H54 (cell line): ENCODE measurements at regions not wholly inside any gene's neighbourhood (a gene's known extent, or its start where the extent isn't known, plus 50 kb on each side); places are given as distances from the start of the nearest gene placed in this dataset.

Experiments
- DNase-seq: peaks from one replicate; pipeline ENCODE4 v3.0.0; 2011; ENCODE audit warnings: low spot score, mixed read lengths; ENCODE audit not compliant: insufficient read length
- FAIRE-seq: peaks from 3 replicates; lab custom pipeline; 2011; peaks lifted over from hg19 to GRCh38; lab: Jason Lieb, UNC
- POLR2A ChIP-seq: IDR thresholded peaks from 2 replicates; pipeline ENCODE4 v1.6.1; 2011; ENCODE audit warnings: low read depth, mild to moderate bottlenecking, low read length

DNA sequence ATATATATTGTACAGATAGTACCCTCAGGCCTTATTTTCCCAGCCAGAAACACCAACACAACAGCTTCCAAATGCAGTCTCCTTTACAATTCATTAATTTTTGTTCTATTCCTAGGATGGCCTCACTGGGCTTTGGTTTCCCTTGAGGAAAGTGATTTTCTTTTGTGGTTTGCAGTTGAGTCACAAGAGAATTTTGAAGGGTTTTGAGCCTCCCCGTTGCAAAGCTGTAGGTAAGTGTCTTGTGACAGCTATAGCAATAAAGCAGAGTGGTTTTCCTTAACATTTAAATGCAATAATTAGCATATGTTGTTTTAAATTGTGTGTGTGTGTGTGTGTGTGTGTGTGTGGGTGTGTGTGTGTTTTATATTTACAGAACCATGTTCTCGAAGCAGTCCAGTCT is 54.1 kb upstream of the WDR17 start:
- TF ChIP-seq POLR2A, result no peak
- DNase-seq (no peak), FAIRE-seq (no peak)

DNA sequence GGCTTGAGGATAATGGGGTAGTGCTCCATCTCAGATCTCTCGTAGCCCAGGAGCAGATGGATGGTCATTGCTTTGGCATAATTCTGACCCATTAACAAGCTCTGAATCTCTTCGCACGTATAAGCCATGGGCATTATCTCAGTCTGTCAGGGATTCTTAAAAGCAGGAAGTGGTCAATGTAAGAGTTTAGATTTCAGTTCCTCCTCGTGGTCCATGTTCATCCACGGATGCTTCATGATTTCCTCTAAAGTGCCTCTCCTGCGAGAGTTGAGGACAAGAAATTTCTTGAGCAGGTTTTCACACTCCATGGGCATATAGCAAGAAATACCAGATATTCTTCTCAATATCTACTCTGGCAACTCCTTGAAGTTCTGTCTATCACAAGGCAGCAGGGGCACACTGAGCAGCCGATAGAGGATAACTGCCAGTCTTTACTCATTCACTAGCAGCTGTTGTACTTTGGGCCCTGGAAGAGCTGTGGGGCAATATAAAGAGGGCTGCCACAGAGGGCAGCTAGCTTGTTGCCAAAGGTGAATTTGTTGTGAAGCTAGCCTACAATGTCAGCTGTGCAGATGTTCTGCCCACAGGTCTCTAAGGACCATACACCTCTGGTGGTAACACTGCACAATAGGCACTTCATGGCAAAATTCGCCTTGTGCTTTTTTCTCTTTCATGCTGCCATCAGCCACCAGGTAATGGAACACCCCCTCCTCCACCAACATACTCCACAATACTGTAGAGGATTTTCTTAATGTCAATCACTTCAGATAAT is 52.0 kb upstream of the WDR17 start:
- TF ChIP-seq POLR2A, result no peak

DNA sequence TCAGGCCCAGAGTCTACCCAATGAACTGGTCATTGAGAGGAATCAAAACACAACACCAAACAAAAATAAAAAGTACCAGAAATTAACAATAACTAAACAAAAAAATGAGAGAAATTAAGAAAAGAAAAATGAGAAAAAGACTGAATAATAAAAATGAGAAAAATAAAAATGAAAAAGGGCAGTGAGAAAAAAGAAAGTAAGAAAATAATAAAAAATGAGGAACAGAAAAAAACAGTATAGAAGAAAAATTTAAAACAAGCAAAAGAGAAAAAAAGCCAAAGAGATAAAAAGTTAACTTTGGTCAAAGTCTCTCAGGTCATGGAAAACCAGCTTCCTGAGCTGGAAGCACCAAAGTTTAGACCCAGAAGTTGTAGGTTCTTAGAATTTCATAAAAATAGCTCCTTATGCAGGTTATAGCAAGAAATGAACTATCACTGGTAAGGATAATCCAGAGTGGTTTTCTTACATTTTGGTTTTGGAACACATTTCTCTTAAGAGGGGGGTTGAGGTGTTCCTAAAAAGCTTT is 51.0 kb upstream of the WDR17 start:
- DNase-seq (no peak), FAIRE-seq (no peak)
- TF ChIP-seq POLR2A, result no peak

More for the DNA sequence above, 52.0 kb upstream of the WDR17 start:
- DNase-seq, result no peak
- no peak for FAIRE-seq
